DOHH2 (cell line): ENCODE measurements at regions not wholly inside any gene's neighbourhood (a gene's known extent, or its start where the extent isn't known, plus 50 kb on each side); places are given as distances from the start of the nearest gene placed in this dataset.

ENCODE experiments used
- EZH2phosphoT487 ChIP-seq: fragments of 200-600 bp; sonication (generic); IDR thresholded peaks from 2 replicates; pipeline ENCODE4 v1.6.1; 2017; ENCODE audit warnings: borderline replicate concordance, mild to moderate bottlenecking, antibody characterized with exemption, low read length, moderate library complexity, mixed read lengths
- TF ChIP-seq, protein P1 (sequence below): fragments of 200-600 bp; sonication (generic); IDR thresholded peaks from one replicate; pipeline ENCODE4 v1.5.1; 2014; ENCODE audit warnings: antibody characterized with exemption, mild to moderate bottlenecking, low read depth, low read length; ENCODE audit not compliant: poor library complexity, severe bottlenecking

DNA sequence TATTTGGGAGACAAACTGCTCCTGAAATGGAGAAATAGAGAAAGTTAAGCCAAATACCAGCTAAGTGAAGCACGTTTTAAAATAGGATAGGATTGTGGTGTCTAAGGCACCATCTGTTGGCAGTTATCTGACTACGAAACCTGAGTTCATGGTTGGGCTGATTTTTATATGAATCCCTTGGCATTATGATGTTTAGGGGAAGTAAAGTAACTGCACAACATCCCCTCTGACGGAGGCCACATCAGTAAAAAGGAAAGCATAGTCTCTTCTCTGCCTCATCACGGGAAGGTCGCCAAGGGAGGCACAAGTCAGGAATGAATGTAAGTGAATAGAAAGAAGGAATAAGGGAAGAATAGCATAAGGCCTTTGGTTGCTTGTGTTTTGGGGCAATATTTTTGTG, 128.0 kb downstream of the PRRX1 start:
- TF ChIP-seq, protein P1, sequence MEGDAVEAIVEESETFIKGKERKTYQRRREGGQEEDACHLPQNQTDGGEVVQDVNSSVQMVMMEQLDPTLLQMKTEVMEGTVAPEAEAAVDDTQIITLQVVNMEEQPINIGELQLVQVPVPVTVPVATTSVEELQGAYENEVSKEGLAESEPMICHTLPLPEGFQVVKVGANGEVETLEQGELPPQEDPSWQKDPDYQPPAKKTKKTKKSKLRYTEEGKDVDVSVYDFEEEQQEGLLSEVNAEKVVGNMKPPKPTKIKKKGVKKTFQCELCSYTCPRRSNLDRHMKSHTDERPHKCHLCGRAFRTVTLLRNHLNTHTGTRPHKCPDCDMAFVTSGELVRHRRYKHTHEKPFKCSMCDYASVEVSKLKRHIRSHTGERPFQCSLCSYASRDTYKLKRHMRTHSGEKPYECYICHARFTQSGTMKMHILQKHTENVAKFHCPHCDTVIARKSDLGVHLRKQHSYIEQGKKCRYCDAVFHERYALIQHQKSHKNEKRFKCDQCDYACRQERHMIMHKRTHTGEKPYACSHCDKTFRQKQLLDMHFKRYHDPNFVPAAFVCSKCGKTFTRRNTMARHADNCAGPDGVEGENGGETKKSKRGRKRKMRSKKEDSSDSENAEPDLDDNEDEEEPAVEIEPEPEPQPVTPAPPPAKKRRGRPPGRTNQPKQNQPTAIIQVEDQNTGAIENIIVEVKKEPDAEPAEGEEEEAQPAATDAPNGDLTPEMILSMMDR = no peak
- TF ChIP-seq EZH2phosphoT487 = no peak
